ENCODE measurements at regions not wholly inside any gene's neighbourhood (a gene's known extent, or its start where the extent isn't known, plus 50 kb on each side); places are given as distances from the start of the nearest gene placed in this dataset.
A peak's percentile ranks its signal among the peaks of the same experiment; 100 is the strongest.

GRCh38 chr17:81345228-81346089, 49.8 kb upstream of the BAHCC1 start:
- intact Hi-C loops (cut with DNase I): loop anchor here (2.0 kb wide), 1 partner anchor 49 kb away; the partner anchor contains the start of gene BAHCC1
- peak in 40 of 42 donors; percentile 25 to 77 (median 60) for DNase-seq

Measured in head of caudate nucleus (tissue), 42 donors.